HG02885 (cell line): ENCODE measurements at regions not wholly inside any gene's neighbourhood (a gene's known extent, or its start where the extent isn't known, plus 50 kb on each side); places are given as distances from the start of the nearest gene placed in this dataset.
"Not testable (repeated sequence)": the region's sequence is repeated elsewhere in the genome, so short reads cannot be mapped to it uniquely, and the experiment has no call there.

Experiments
- ATAC-seq: cut with Tn5 transposase; IDR thresholded peaks from one replicate; pipeline ENCODE4 v1.9.1; 2021; ENCODE audit warnings: mild to moderate bottlenecking; ENCODE audit not compliant: unreplicated experiment, poor library complexity

DNA sequence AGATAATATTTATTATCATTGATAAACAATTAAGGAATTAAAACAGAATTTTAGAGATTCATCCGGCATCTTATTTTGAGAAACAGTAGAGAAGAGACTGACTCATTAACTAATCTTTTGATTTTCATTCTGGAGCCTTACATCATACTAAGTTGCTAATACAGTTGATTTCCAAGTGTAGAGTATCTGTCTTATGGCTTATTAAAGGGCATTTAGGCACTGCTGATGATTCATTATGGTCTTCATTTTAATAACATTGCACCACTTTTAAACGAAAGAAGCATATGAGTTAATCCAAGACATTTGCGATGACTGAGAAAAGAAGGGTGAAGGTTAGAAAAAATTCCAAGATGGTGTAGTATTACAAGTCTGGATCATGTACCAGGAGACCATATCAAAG is 186.0 kb upstream of the CACNA2D1 start:
- no peak for ATAC-seq

DNA sequence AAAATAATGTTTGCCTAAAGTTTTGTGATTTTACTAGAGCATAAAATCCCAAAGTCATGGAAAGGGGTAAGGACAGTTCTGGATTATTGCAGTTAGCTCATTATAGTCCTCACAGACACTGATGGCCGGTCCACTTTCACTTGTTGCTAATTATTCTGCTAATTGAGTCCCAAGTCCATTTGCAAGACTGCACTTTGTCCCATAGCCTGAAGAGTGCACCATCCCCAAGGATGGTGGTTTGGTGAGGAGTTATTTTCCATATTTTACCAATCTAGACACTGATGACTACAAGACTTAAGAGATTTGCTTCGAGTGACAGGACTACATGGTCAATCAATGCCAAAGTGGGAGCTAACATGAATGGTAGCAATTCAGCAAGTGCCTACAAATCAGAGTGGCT is 181.8 kb upstream of the CACNA2D1 start:
- ATAC-seq = no peak

DNA sequence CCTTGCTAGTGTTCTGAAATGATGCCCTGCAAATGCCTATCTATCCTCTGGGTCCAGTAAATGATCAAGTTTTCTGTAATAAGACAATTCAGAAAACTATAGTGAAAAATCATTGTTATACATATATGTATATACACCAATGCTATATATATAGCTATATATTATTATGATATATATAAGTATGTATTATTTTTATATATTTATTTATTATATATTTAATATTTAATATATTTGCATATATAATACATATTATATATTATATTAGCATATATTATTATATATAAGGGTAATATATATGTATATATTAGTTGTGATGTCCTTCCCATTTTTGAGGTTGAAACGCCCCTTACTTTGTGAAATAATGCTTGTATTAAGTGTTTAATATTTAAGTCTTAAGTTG is 181.4 kb upstream of the CACNA2D1 start:
- no peak for ATAC-seq

DNA sequence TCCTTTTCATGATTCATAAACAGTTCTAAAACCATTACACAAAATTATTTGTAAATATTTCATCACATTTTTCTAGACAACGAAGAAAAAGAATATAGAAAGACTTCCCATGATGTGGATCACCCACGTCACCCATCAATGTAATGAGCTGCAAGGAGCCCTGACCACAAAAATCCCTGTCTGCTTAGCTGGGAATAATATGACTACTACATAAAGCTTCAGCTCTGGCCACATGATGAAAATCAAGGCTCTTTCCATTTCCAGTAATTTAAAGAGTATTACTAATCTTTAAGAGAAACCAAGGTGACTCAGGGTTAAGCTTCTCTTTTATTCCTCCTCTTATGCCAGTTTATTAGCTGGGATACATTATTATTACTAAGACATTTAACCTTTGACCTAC is 180.8 kb upstream of the CACNA2D1 start:
- no peak for ATAC-seq

DNA sequence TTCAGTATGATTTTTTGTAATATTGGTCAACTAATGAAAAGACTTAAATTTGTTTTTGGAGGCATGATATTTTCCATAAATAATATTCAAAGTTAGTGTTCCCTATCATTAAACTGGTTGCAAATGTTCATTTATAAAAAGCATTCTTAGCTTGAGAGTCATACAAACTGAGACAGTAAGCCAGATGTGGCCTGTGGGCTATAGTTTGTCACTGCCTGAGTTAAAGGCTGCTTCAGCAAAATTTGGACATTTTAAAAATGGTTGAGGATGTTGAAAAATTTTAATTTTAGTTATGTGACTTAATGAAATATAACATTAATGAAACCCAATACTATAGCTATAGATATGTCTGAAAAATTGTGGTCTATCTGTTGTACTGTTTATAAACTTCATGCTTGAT is 180.2 kb upstream of the CACNA2D1 start:
- ATAC-seq = no peak

DNA sequence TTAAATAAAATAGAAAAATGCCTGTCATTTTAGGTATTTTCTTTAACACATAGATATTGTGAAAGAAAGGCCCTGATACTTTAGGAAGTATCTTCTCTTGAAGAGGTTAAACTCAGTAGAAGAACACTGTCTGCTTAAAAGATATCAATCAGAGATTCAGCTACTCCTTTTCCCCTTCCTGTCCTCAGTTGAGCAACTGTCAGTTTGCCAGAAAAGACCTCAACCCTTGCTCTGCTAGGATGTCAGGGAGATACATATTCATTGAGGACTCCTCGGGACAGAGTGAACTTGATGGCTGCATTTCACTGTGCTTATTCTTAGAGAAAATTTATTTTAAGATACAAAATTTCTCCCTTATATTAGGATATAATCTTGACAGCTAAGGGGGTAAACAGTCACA is 173.6 kb upstream of the CACNA2D1 start:
- ATAC-seq = no peak

DNA sequence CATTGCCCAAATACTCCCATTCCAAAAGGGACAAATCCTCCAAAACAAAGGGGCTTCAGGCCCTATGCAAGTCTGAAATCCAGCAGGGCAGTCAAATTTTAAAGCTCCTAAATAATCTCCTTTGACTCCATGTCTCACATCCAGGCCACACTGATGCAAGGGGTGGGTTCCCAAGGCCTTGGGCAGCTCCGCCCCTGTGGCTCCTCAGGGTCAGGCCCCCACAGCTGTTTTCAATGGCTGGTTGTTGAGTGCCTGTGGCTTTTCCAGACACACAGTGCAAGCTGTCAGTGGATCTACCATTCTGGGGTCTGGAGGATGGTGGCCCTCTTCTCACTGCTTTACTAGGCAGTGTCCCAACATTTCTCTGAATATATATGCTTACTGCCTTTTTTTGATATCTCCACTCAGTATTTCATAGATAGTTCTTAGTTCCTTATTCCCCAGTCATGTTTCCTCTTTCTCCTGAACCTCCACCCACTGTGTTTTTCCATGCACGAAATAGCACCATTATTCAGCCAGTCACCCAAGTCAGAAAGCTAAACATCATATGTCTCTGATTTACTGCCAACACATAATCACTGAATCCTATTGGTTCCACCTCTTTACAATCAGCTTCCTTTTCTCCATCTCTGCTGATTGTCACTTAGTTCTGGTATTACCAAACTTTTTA is 172.6 kb upstream of the CACNA2D1 start:
- no peak for ATAC-seq

DNA sequence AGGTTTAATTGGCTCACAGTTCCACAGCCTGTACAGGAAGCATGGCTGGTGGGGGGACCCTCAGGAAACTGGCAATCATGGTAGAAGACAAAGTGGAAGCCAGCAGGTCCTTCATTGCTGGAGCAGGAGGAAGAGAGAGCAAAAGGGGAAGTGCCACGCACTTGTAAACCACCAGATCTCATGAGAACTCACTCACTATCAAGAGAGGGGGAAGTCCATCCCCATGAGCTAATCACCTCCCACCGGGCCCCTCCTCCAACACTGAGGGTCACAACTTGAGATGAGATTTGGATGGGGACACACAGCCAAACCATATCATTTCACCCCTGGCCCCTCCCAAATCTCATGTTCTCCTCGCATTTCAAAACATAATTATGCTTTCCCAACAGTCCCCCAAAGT is 171.9 kb upstream of the CACNA2D1 start:
- ATAC-seq = peak; percentile 91

DNA sequence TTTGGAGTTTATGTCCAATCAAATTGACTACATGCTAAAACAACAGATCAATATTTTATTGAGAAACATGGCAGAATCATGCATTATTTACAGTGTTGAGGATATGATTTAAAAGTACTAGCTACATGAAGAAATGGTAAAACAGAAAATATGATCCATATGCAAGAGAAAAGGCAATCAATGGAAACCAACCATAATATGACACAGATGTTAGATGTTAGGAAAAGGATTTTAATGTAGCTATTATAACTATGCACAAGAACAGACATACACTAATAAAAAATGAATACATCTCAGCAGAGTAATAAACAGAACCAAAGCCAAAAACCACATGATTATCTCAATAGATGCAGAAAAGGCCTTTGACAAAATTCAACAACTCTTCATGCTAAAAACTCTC is 166.2 kb upstream of the CACNA2D1 start:
- ATAC-seq = no peak

DNA sequence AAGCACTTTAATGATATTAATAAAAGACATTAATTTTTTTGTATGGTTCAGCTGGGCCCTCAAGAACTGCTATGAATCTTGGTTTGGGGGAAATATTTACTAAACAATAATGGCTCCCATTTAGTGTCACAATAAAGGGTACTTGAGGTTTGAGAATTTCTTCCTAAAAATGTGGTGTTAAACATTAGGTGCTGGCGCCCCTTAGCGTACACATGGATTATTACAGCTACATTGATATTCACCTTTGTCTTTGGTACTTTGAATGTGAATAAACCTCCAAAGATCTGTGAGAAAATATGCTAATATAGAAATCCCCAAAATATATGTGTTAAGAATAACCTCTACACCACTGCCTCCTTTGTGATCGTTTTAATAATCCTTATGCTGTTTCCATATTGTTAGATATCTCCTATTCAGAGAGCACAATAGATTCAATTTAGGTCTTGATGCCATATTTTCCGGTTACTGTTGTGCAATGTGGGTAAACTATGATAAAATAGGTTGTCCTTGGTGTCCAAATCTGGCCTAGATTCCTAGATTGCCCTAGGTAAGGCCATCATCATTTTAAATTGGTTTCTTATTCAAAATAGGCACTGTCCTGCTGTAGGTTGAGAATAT is 161.8 kb upstream of the CACNA2D1 start:
- ATAC-seq = peak; percentile 85

DNA sequence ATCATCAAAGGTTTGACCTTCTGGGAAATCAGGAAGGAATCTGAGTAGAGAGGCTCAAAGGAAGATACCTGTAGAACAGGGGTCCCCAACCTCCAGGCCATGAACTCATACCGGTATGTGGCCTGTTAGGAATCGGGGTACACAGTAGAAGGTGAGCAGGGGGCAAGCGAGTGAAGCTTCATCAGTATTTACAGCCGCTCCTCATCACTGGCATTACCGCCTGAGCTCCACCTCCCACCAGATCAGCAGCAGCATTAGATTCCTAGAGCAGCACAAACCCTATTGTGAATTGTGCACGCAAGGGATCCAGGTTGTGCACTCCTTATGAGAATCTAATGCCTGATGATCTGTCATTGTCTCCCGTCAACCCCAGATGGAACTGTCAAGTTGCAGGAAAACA is 158.5 kb upstream of the CACNA2D1 start:
- no peak for ATAC-seq

DNA sequence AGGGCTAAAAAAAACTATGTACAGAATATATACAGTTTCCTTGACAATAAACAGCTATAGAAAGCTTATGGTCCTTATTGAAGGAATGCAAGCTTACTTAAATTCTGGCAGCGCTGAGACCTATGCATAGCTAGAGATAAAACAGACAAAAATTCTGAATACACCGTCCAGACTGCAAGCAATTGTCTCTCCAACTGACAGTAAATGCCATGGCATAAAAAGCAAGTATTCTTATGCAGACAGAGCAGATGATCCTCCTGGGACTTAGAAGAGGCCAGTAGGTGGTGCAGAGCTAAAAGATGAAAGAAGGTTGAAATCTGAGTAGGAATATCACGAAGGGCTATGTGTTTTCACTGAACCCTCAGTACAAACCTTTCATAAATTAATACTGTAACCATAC is 157.0 kb upstream of the CACNA2D1 start:
- ATAC-seq = no peak

DNA sequence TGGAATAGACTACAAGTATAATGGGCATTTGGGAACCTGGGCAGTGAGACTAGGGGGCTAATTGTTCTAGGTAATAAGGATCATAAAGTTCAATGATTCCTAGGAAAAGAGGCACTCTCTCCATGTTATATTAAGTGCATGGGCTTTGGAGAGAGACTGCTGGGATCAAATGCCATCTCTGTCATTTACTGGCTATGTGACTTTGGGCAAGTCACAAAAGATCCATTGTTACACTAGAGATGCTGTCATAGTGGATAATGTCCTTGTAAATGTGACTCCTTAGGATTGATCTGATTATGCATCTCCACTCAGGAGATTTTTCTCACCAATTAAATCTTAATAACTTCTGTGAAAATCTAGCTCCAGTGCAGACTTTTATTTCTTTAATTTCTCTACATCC is 156.3 kb upstream of the CACNA2D1 start:
- ATAC-seq = no peak

DNA sequence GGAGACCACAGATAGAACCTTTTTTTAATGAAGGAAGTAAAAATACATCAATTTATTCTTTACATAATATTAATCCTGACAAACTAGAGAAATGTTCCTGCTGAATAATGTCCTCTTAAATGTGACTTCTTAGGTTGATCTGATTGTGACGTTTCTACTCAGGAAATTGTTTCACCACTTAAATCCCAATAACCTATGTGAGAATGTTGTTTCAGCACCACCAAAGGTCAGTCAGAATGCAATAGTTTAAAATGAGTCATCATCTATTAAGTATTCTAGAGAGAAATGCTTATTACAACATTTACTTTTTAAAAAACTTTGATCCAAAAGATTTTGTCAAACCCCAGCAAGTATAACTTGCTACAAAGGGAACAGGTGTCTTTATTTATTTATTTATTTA is 155.4 kb upstream of the CACNA2D1 start:
- no peak for ATAC-seq

DNA sequence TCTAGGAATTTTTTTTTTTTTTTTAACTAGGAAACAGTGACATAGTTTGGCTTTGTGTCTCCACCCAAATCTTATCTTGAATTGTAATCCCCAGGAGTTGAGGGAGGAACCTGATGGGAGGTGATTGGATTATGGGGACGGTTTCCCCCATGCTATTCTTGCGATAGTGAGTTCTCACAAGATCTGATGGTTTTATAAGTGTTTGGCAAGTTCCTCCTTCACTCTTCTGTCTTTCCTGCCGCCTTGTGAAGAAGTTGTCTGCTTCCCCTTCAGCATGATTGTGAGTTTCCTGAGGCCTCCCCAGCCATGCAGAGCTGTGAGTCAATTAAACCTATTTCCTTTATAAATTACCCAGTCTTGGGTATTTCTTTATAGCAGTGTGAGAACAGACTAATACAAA is 152.2 kb upstream of the CACNA2D1 start:
- ATAC-seq = not testable (repeated sequence)

DNA sequence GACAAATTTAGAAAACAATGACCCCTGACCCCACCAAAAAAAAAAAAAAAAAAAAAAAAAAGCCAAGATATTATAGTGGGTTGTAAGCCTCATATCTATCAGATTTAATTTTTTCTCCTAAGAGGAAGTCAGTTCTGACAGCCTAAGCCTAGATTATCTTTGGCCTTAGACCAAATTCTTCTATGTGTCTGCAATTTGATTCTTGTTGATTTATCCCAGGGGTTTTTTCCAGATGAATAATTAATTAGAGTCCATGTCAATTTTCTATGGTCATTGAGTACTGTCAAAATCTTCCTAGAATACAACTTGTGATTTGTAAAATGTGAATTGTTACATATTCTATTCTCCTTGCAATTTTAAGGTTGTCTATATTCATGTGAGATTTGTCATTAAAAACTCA is 151.6 kb upstream of the CACNA2D1 start:
- no peak for ATAC-seq

DNA sequence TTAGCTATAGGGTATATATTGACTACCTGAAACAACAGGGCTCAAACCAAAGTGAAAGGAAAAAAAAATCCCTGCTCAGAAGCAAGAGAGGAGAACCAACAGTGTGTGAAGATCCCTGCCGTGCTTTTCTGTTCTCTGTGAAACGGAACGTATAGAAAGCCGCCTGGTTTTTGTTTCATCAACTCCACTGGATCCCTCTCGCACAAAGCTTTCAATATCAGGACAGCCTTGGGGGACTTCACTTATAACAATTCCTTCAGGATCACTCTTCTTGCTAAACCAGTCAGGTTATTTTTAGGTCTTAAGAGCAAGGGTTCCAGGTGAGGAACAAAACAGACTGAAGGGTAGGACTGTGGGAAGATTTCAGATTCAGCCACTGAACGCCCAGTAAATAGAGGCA is 151.1 kb upstream of the CACNA2D1 start:
- no peak for ATAC-seq

DNA sequence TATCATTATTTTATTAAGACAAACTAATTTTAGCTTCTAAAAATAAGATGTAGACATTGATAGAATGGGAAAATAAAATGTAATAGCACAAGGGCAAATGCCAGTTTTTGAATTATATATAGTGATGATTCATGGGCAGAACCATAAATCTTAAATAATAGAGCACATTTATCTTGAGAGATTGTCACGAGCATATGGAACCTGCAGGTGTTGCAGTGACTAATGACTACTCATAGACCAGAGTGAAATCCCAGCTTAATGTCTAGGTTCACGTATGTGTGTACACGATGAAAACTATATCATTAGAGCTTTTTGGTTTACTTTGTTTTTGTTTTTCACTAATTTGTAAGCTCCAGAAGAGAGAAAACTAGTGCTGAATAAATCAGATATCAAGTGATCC is 150.2 kb upstream of the CACNA2D1 start:
- ATAC-seq = no peak

DNA sequence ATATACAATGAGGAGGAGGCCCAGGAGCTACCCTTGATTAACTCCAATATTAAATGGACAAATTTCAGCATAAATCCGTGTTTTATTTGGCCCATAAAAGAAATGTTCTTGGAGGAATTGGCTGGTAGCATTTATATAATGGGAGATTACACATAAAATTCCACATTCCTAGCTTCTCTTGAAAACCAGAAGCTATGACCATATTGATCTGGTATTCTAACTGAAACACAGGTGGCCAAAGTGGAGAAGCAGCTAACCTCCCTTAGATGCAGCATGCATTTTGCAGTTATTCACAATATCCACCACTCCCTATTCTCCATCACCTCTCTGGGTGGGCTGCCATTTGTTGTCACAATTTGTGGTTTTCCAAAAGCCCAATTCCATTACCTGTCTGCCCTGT is 148.8 kb upstream of the CACNA2D1 start:
- no peak for ATAC-seq

DNA sequence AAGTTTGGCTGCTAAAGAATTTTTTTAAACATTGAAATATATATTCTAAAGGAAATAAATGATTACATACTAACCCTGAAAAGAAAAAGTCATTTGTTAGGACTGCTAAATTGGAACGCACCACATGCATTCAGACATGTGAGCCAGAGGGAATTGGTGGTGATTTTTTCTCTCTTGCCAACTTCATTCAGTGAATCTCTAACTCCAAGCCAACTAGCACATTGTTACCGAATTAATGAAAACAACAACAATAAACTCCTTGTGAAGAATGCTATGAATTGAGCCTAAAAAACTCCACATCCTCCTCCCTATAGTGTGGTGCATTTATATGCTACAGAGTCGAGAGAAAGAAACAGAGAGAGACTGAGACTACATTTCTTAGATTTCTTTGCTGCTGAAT is 135.5 kb upstream of the CACNA2D1 start:
- no peak for ATAC-seq

DNA sequence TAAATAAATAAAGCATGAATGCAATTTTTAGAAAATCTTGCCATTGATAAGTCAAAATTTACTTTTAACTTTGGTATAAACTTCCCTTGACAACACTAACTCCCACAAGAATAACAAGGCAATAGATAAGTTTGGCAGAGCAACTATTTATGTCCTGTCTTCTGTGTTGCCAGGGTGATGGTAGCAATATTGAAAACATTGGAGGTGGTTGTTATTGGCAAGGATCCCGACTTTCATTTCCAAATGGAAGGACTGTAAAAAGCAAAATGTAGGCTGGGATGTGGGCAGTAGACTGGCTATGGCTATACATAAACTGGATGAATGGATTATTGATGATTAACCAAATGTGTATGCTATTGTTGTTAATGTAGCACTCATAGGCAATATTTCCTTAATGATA is 134.9 kb upstream of the CACNA2D1 start:
- ATAC-seq = no peak

DNA sequence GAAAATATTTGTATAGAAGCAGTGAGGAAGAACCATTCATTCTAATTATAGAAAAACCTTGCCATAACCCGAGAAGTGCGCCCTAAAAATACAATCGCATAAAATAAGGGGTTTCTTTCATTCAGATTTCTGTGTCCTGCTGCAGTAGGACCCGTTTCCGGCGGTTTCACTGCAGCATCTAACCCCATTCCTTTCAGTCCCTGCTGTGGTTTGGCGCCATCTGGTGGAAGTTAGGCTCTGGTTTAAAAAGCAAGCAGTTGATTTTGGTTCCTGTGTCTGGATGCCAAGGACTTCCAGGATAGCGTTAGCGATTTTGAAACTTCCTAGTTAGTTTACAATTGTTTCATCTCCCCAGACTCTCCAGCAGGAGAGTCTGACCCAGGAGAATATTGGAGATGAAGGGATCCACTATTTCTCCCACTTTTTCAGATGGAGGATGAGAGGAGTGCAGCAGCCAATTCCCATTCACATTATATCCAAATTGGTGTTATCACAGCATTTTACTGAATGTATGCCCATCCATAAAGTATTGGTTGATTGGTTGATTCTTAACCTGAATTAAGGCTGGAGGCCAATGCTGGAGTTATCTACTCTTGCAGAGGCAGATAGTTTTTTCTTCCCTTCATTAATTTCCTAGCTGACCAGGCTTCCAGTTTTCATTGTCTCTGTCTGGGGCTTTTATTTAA is 128.8 kb upstream of the CACNA2D1 start:
- ATAC-seq = peak; percentile 94
